GM21529 (cell line): ENCODE measurements at regions not wholly inside any gene's neighbourhood (a gene's known extent, or its start where the extent isn't known, plus 50 kb on each side); places are given as distances from the start of the nearest gene placed in this dataset.
"Not testable (repeated sequence)": the region's sequence is repeated elsewhere in the genome, so short reads cannot be mapped to it uniquely, and the experiment has no call there.

ENCODE experiments used
- ATAC-seq: cut with Tn5 transposase; IDR thresholded peaks from one replicate; pipeline ENCODE4 v1.9.1; 2021; ENCODE audit not compliant: unreplicated experiment

GRCh38 chr19:28314756-28315155, 898.2 kb downstream of the UQCRFS1 start:
- no peak for ATAC-seq

GRCh38 chr19:28314287-28314686, 898.7 kb downstream of the UQCRFS1 start:
- no peak for ATAC-seq

GRCh38 chr19:28313633-28314032, 899.3 kb downstream of the UQCRFS1 start:
- ATAC-seq, result no peak

GRCh38 chr19:28312269-28312668, 900.7 kb downstream of the UQCRFS1 start:
- ATAC-seq, result no peak

GRCh38 chr19:28310829-28311228, 902.1 kb downstream of the UQCRFS1 start:
- ATAC-seq, result not testable (repeated sequence)

- no peak for ATAC-seq
Observed at GRCh38 chr19:28309070-28309469, 903.9 kb downstream of the UQCRFS1 start.

- ATAC-seq, result no peak
Observed at GRCh38 chr19:28307963-28308362, 905.0 kb downstream of the UQCRFS1 start.

GRCh38 chr19:28307487-28307886, 905.5 kb downstream of the UQCRFS1 start:
- ATAC-seq, result no peak

- ATAC-seq, result no peak
Observed at GRCh38 chr19:28305513-28305912, 907.4 kb downstream of the UQCRFS1 start.

- no peak for ATAC-seq
Observed at GRCh38 chr19:28303502-28303901, 909.4 kb downstream of the UQCRFS1 start.

- ATAC-seq, result no peak
Observed at GRCh38 chr19:28301961-28302360, 911.0 kb downstream of the UQCRFS1 start.

- no peak for ATAC-seq
Observed at GRCh38 chr19:28301463-28301862, 911.5 kb downstream of the UQCRFS1 start.

- no peak for ATAC-seq
Observed at GRCh38 chr19:28299649-28300048, 913.3 kb downstream of the UQCRFS1 start.

GRCh38 chr19:28297586-28298157, 915.3 kb downstream of the UQCRFS1 start:
- no peak for ATAC-seq

- ATAC-seq, result no peak
Observed at GRCh38 chr19:28297036-28297435, 915.9 kb downstream of the UQCRFS1 start.

GRCh38 chr19:28296506-28296905, 916.4 kb downstream of the UQCRFS1 start:
- no peak for ATAC-seq

- ATAC-seq, result not testable (repeated sequence)
Observed at GRCh38 chr19:28294975-28295374, 918.0 kb downstream of the UQCRFS1 start.

GRCh38 chr19:28294395-28294794, 918.6 kb downstream of the UQCRFS1 start:
- ATAC-seq, result no peak

- no peak for ATAC-seq
Observed at GRCh38 chr19:28293685-28294084, 919.3 kb downstream of the UQCRFS1 start.

GRCh38 chr19:28292822-28293500, 920.0 kb downstream of the UQCRFS1 start:
- ATAC-seq, result no peak

GRCh38 chr19:28291874-28292273, 921.1 kb downstream of the UQCRFS1 start:
- no peak for ATAC-seq

GRCh38 chr19:28290963-28291657, 921.8 kb downstream of the UQCRFS1 start:
- ATAC-seq, result no peak
